Uterus (tissue), 2 donors: ENCODE measurements at regions not wholly inside any gene's neighbourhood (a gene's known extent, or its start where the extent isn't known, plus 50 kb on each side); places are given as distances from the start of the nearest gene placed in this dataset.

Source experiments
- POLR2A ChIP-seq, 2 donors: fragments of 450-650 bp; IDR thresholded peaks; one replicate each; pipeline ENCODE4 v1.6.1; 2016; ENCODE audit warnings: antibody characterized with exemption in 2 of 2, mild to moderate bottlenecking in 1 of 2, moderate library complexity in 1 of 2
- TF ChIP-seq, protein P1 (sequence below), 4 experiments: fragments of 200-600 bp in 2 of 4; fragments of 450-650 bp in 2 of 4; sonication (generic) in 2 of 4; IDR thresholded peaks; one replicate each; pipeline ENCODE4 v1.5.1; 2016 to 2019; ENCODE audit warnings: antibody characterized with exemption in 4 of 4, mild to moderate bottlenecking in 2 of 4, moderate library complexity in 1 of 4

DNA sequence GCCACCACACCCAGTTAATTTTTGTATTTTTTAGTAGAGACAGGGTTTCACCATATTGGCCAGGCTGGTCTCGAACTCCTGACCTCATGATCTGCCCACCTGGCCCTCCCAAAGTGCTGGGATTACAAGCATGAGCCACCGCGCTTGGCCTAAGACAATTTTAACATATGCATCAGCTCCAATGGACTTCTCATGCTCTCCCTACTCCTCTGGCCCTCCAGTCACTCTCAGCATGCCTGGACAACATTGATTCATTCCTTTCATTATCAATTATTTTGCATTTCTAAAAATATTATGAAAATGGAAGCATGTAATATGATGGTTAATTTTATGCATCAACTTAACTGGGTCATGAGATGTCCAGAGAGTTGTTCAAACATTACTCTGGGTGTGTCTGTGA, 469.1 kb upstream of the TMEM132C start:
- TF ChIP-seq, protein P1, sequence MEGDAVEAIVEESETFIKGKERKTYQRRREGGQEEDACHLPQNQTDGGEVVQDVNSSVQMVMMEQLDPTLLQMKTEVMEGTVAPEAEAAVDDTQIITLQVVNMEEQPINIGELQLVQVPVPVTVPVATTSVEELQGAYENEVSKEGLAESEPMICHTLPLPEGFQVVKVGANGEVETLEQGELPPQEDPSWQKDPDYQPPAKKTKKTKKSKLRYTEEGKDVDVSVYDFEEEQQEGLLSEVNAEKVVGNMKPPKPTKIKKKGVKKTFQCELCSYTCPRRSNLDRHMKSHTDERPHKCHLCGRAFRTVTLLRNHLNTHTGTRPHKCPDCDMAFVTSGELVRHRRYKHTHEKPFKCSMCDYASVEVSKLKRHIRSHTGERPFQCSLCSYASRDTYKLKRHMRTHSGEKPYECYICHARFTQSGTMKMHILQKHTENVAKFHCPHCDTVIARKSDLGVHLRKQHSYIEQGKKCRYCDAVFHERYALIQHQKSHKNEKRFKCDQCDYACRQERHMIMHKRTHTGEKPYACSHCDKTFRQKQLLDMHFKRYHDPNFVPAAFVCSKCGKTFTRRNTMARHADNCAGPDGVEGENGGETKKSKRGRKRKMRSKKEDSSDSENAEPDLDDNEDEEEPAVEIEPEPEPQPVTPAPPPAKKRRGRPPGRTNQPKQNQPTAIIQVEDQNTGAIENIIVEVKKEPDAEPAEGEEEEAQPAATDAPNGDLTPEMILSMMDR (IDR thresholded peaks at IDR 0.05): no peak
- no peak for TF ChIP-seq POLR2A (IDR thresholded peaks at IDR 0.05)
